Endodermal cell (in vitro differentiated cells): ENCODE measurements at regions not wholly inside any gene's neighbourhood (a gene's known extent, or its start where the extent isn't known, plus 50 kb on each side); places are given as distances from the start of the nearest gene placed in this dataset.
A peak's percentile ranks its signal among the peaks of the same experiment; 100 is the strongest.

Source experiments
- DNase-seq: peaks from one replicate; pipeline ENCODE4 v3.0.0-alpha.2; 2017
- H3K27ac ChIP-seq: 2 replicates; pipeline ENCODE4 v1.5.1; 2013; ENCODE audit warnings: mild to moderate bottlenecking, low read depth, low read length, moderate library complexity
- H3K27me3 ChIP-seq: 2 replicates; pipeline ENCODE4 v1.6.1; 2013; ENCODE audit warnings: mild to moderate bottlenecking, low read length, moderate library complexity; ENCODE audit not compliant: insufficient read depth, control insufficient read depth, poor library complexity, severe bottlenecking
- H3K36me3 ChIP-seq: 2 replicates; pipeline ENCODE4 v1.7.0; 2013; ENCODE audit warnings: mild to moderate bottlenecking, low read length, moderate library complexity; ENCODE audit not compliant: control insufficient read depth, insufficient read depth
- H3K4me1 ChIP-seq: one replicate; pipeline ENCODE4 v1.7.0; 2013; ENCODE audit warnings: low read length; ENCODE audit not compliant: control insufficient read depth, insufficient read depth
- H3K4me3 ChIP-seq: 2 replicates; pipeline ENCODE4 v1.5.1; 2013; ENCODE audit warnings: mild to moderate bottlenecking, low read length, moderate library complexity
- H3K9ac ChIP-seq: 2 replicates; pipeline ENCODE4 v1.6.1; 2013; ENCODE audit warnings: mild to moderate bottlenecking, low read length, moderate library complexity; ENCODE audit not compliant: poor library complexity, severe bottlenecking; ENCODE audit errors: extremely low read depth
- H3K9me3 ChIP-seq: 2 replicates; pipeline ENCODE4 v1.6.1; 2013; ENCODE audit warnings: mild to moderate bottlenecking, low read length, moderate library complexity; ENCODE audit not compliant: control insufficient read depth
- H3K27ac Mint-ChIP-seq: 2 replicates; pipeline ENCODE4 v1.8.0; 2020; ENCODE audit warnings: mixed read lengths
- H3K27me3 Mint-ChIP-seq: 2 replicates; pipeline ENCODE4 v1.8.0; 2021; ENCODE audit warnings: mild to moderate bottlenecking, mixed read lengths; ENCODE audit not compliant: insufficient read depth
- H3K36me3 Mint-ChIP-seq: 2 replicates; pipeline ENCODE4 v1.8.0; 2020; ENCODE audit warnings: low read depth, mixed read lengths
- H3K4me1 Mint-ChIP-seq: 2 replicates; pipeline ENCODE4 v1.8.0; 2020; ENCODE audit warnings: mixed read lengths
- H3K4me3 Mint-ChIP-seq: 2 replicates; pipeline ENCODE4 v1.8.0; 2020; ENCODE audit warnings: mild to moderate bottlenecking, moderate library complexity, mixed read lengths
- H3K9me3 Mint-ChIP-seq: 2 replicates; pipeline ENCODE4 v1.8.0; 2020; ENCODE audit warnings: mild to moderate bottlenecking, mixed read lengths
- WGBS, 2 experiments: methylation state at CpG; one replicate each; pipeline versions ENCODE4 v1.1.5 to v1.1.7; 2013; ENCODE audit warnings: missing lambda C conversion rate in 2 of 2, mixed read lengths in 1 of 2; ENCODE audit not compliant: insufficient coverage in 1 of 2, insufficient read length in 1 of 2; 5-methylcytosine and 5-hydroxymethylcytosine counted together
- TF ChIP-seq, protein P1 (sequence below): fragments of 200-600 bp; sonication (generic); conservative IDR thresholded peaks from 2 replicates; pipeline ENCODE4 v1.5.0; 2021; ENCODE audit warnings: antibody characterized with exemption, mild to moderate bottlenecking

DNA sequence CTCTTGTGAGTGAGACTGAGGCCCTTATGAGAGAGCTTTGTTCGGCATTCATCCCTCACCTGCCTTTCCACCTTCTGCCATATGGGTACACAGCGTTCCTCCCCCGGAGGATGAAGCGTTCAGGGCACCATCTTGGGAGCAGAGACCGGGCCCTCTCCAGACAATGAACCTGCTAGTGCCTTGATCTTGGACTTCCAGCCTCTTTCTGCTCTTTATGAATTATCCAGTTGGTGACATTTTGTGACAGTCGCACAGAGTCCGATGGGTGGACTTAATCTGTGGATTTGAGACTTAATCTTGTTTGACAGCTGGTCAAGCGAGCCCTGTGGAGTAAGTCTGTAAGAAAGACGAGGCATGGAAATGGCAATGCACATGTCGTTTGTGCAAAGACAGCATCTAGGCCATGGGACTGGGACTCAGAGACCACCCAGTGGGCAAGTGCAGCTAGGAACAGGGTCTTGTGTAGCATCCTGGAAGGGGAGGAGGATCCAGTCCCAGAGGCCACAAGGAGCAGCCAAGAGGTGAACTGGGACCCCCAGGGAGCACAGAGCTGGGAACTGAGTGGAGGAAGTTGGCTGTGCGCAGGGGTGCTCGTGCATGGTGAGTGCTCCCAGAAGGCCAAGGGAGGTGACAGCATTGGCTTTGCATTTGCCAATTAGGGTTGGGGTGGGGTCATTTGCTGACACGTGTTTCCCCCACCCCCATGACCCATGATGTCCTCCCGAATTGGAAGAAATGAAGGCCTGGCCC, 69.5 kb upstream of the HDAC4 start:
- Mint-ChIP-seq H3K36me3 (no peaks in the 10 kb centered on the region), H3K4me1 (peaks cover 5% of the 10 kb centered on the region), H3K27me3 (peaks cover 16% of the 10 kb centered on the region), H3K27ac (no peak overlapping the region), H3K9me3 (peaks cover 17% of the 10 kb centered on the region), H3K4me3 (no peak overlapping the region)
- Histone ChIP-seq H3K9ac (no peak overlapping the region), H3K27me3 (no peaks in the 10 kb centered on the region), H3K36me3 (no peaks in the 10 kb centered on the region), H3K27ac (no peak overlapping the region), H3K4me1 (no peaks in the 10 kb centered on the region), H3K9me3 (no peaks in the 10 kb centered on the region), H3K4me3 (no peak overlapping the region)
- WGBS, 2 experiments, result 91 to 96% methylated on average over 10 to 14 of the region's 14 CpGs
- TF ChIP-seq, protein P1, sequence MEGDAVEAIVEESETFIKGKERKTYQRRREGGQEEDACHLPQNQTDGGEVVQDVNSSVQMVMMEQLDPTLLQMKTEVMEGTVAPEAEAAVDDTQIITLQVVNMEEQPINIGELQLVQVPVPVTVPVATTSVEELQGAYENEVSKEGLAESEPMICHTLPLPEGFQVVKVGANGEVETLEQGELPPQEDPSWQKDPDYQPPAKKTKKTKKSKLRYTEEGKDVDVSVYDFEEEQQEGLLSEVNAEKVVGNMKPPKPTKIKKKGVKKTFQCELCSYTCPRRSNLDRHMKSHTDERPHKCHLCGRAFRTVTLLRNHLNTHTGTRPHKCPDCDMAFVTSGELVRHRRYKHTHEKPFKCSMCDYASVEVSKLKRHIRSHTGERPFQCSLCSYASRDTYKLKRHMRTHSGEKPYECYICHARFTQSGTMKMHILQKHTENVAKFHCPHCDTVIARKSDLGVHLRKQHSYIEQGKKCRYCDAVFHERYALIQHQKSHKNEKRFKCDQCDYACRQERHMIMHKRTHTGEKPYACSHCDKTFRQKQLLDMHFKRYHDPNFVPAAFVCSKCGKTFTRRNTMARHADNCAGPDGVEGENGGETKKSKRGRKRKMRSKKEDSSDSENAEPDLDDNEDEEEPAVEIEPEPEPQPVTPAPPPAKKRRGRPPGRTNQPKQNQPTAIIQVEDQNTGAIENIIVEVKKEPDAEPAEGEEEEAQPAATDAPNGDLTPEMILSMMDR, result no peak
- peak; percentile 25 for DNase-seq

DNA sequence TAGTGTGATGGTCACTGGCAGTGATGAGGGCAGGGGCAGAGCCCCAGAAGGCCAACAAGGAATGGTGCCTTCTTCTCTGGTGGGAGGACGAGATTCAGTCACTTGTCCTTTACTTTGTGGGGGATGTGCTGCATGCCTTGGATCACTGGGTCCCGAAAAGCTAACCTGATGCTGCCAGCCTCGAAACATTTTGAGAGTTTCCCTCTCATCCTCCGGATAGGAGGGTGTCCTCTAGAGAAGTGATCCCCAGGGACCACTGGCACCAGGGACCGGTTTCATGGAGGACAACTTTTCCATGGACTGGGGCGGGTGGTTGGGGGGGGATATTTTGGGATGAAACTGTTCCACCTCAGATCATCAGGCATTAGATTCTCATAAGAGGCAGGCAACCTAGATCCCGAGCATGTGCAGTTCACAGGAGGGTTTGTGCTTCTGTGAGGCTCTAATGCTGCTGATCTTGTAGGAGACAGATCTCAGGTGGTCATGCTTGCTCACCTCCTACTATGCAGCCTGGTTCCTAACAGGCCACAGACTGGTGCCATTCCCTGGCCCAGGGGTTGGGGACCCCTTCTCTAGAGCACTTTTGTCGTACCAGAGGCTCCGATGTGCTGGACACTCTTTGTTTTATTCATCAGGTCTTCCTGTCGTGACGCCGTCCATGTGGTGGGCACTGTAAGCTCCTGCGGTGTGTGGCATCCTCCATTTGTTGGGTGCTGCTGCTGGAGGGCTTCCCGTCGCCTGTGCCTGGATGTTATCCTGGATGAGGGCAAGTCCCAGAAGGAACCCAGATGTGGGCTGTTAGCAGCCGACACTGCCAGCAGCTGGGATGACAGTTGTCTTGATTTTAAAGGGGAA, 68.5 kb upstream of the HDAC4 start:
- 93 to 94% methylated on average over 4 to 16 of the region's 16 CpGs for WGBS, 2 experiments
- no peaks in the 10 kb centered on the region for H3K36me3 Mint-ChIP-seq

DNA sequence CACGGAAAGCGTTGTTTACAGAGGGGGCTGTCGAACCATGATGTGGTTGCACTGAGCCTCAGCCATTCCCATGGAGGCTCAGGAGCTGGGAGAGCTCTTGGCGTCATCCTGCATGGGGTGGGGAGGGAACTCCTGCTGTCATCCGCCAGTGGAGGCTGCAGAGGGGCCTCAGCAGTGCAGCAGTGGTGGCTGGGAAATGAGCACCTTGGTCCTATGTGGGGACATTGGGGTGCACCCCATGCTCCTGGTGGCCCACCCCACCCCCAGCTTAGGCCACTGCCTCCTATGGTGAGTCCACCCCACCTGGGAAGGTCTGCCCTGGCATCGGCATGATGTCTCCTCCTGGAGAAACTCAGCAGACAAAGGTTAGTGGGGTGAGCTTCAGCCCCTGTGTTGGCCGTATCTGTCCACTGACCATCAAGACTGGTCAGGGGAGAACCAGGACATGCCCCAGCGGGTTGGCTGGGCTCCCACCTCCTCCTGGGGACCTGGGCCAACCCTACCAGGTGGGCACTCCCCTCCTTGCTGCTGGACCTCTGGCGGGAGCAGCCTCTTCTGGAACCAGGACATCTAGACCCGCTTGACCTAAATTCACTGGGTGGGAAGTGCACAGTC, 67.8 kb upstream of the HDAC4 start:
- Histone ChIP-seq H3K9ac (no peak overlapping the region), H3K4me3 (no peak overlapping the region), H3K27ac (no peak overlapping the region), H3K9me3 (no peaks in the 10 kb centered on the region), H3K36me3 (no peaks in the 10 kb centered on the region), H3K27me3 (no peaks in the 10 kb centered on the region), H3K4me1 (no peaks in the 10 kb centered on the region)
- Mint-ChIP-seq H3K4me1 (peaks cover 5% of the 10 kb centered on the region), H3K27ac (no peak overlapping the region), H3K36me3 (no peaks in the 10 kb centered on the region), H3K4me3 (no peak overlapping the region), H3K27me3 (peaks cover 13% of the 10 kb centered on the region), H3K9me3 (peaks cover 17% of the 10 kb centered on the region)
- TF ChIP-seq, protein P1, result no peak
- 87 to 94% methylated on average over 5 to 10 of the region's 10 CpGs for WGBS, 2 experiments
- DNase-seq, result peak; percentile 23

More for the DNA sequence above, 68.5 kb upstream of the HDAC4 start:
- Mint-ChIP-seq H3K4me1 (peaks cover 5% of the 10 kb centered on the region), H3K4me3 (no peak overlapping the region), H3K27me3 (peaks cover 16% of the 10 kb centered on the region), H3K9me3 (peaks cover 17% of the 10 kb centered on the region), H3K27ac (no peak overlapping the region)
- peak; percentile 34 for DNase-seq
- Histone ChIP-seq H3K4me3 (no peak overlapping the region), H3K9ac (no peak overlapping the region), H3K9me3 (no peaks in the 10 kb centered on the region), H3K27me3 (no peaks in the 10 kb centered on the region), H3K4me1 (no peaks in the 10 kb centered on the region), H3K36me3 (no peaks in the 10 kb centered on the region), H3K27ac (no peak overlapping the region)
- TF ChIP-seq, protein P1, result no peak
